Activated naive CD8-positive, alpha-beta T cell treated with anti-CD3 and anti-CD28 coated beads, Interleukin-2, amount 50 U/mL, for 24 hours (primary cell): ENCODE measurements at regions not wholly inside any gene's neighbourhood (a gene's known extent, or its start where the extent isn't known, plus 50 kb on each side); places are given as distances from the start of the nearest gene placed in this dataset.

ENCODE experiments used
- ATAC-seq: fragments of 150-1000 bp; cut with Tn5 transposase; one replicate; pipeline ENCODE4 v1.10.0; 2021
- DNase-seq: peaks from one replicate; pipeline ENCODE4 v3.0.0; 2021
- H3K27ac Mint-ChIP-seq: one replicate; pipeline ENCODE4 v1.8.0; 2021; ENCODE audit warnings: mild to moderate bottlenecking, mixed read lengths
- H3K27me3 Mint-ChIP-seq: one replicate; pipeline ENCODE4 v1.8.0; 2021; ENCODE audit warnings: mixed read lengths
- H3K36me3 Mint-ChIP-seq: one replicate; pipeline ENCODE4 v1.8.0; 2021; ENCODE audit warnings: low read depth, mixed read lengths
- H3K4me1 Mint-ChIP-seq: one replicate; pipeline ENCODE4 v1.8.0; 2021; ENCODE audit warnings: mixed read lengths
- H3K4me3 Mint-ChIP-seq: one replicate; pipeline ENCODE4 v1.8.0; 2021; ENCODE audit warnings: mild to moderate bottlenecking, moderate library complexity, mixed read lengths
- H3K9me3 Mint-ChIP-seq: one replicate; pipeline ENCODE4 v1.8.0; 2021; ENCODE audit warnings: mixed read lengths

DNA sequence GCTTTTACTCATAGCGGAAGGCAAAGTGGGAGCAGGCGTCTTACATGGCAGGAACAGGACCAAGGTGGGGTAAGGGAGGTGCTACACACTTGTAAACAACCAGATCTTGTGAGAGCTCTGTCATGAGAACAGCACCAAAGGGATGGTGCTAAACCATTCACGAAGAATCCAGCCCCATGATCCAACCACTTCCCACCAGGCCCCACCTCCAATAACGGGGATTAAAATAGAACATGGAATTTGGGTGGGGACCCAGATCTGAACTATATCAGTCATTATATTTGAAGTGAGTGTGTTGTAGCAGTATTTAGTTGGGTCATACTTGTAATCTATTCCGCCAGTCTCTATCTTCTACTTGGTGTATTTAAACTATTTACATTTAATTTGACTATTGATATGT lies 190.9 kb downstream of the RPLP1 start:
- Mint-ChIP-seq H3K27me3 (peaks cover 2% of the 10 kb centered on the region), H3K9me3 (peaks cover 29% of the 10 kb centered on the region), H3K4me3 (no peak overlapping the region), H3K36me3 (no peaks in the 10 kb centered on the region), H3K4me1 (no peaks in the 10 kb centered on the region), H3K27ac (no peak overlapping the region)
- DNase-seq = no peak
- ATAC-seq = no peak

DNA sequence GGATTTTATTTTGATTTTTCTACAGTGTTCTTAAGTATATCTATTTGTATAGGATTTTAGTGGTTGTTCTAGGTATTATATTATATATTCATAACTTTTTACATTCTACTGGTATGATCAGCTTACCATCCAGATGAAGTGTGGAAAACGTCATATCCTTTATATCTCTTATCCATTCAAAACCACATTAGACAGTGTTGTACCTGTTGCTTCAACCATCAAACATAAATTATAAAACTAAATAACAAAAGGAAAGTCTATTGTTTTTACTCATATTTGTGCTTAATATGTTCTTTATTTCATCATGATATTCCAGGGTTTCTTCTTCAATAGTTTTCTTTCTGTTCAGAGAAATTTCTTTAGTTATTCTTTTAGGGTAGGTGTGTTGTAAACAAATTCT lies 191.4 kb downstream of the RPLP1 start:
- no peak for DNase-seq
- no peak overlapping the region for H3K4me3 Mint-ChIP-seq
- no peak for ATAC-seq
- H3K27ac Mint-ChIP-seq = no peak overlapping the region
- H3K4me1 Mint-ChIP-seq = no peaks in the 10 kb centered on the region
- no peaks in the 10 kb centered on the region for H3K36me3 Mint-ChIP-seq
- H3K9me3 Mint-ChIP-seq = peaks cover 29% of the 10 kb centered on the region
- H3K27me3 Mint-ChIP-seq = peaks cover 2% of the 10 kb centered on the region

DNA sequence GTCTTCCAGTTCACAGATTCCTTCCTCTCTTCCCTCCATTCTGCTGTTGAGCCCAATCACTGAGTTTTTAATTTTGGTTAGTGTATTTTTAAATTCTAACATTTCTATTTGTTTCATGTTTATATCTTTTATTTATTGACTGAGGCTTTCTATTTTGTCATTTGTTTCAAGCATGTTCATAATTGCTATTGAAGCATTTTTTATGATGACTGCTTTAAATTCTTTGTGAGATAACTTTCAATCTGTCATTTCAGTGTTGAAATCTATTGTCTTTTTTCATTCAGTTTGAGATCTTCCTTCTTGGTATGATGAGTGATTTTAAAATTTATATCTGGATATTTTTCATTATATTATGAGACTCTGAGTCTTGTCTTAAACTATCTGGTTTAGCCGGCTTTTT lies 192.3 kb downstream of the RPLP1 start:
- Mint-ChIP-seq H3K27me3 (peaks cover 7% of the 10 kb centered on the region), H3K4me1 (no peaks in the 10 kb centered on the region), H3K9me3 (peaks cover 24% of the 10 kb centered on the region), H3K36me3 (no peaks in the 10 kb centered on the region), H3K27ac (no peak overlapping the region), H3K4me3 (no peak overlapping the region)
- DNase-seq = no peak
- no peak for ATAC-seq

DNA sequence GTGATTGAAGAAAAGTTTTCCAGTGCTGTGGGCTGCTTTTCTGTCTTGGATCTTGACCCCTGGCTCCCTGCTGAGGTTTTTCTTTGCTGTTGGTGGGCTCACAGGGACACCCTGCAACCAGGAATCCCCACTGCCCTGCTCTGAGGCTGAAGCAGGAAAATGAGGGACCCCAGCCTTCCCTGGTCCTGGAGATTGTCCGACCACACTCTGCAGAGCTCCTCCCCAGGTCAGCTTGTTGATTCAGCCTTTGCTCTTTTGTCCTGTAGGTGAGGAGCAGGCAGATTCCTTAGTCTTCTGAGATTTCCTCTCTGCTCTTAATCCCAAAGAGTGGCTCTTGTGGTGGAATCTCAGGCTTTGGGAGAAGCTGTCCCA lies 194.5 kb downstream of the RPLP1 start:
- H3K9me3 Mint-ChIP-seq = peaks cover 1% of the 10 kb centered on the region
- H3K27me3 Mint-ChIP-seq = peaks cover 20% of the 10 kb centered on the region
- no peak overlapping the region for H3K27ac Mint-ChIP-seq
- ATAC-seq = no peak
- H3K4me3 Mint-ChIP-seq = no peak overlapping the region
- H3K36me3 Mint-ChIP-seq = no peaks in the 10 kb centered on the region
- no peak for DNase-seq
- no peaks in the 10 kb centered on the region for H3K4me1 Mint-ChIP-seq

DNA sequence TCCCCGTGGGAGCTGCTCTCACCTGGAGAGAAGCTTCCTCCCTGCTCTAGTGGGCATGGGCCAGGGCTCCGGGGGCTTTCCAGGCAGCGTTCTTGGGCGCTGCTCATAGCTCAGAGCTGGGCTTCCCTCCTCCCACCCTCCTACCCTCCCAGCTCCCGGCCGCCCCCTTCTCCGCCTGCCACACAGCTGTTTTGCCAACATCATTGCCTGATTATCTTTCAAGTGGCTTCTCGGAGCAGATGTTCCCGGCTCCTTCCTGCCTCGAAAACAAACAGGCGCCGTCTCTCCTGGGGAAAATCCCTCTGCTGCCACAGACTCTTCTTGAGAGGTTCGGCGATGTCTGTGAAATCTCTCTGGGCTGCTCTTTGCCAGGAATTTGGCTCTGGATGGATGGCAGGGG lies 195.6 kb downstream of the RPLP1 start:
- H3K4me1 Mint-ChIP-seq = peaks cover 4% of the 10 kb centered on the region
- DNase-seq (no peak), ATAC-seq (no peak)
- H3K4me3 Mint-ChIP-seq = no peak overlapping the region
- no peak overlapping the region for H3K27ac Mint-ChIP-seq
- H3K27me3 Mint-ChIP-seq = peaks cover 26% of the 10 kb centered on the region
- H3K36me3 Mint-ChIP-seq = no peaks in the 10 kb centered on the region
- no peaks in the 10 kb centered on the region for H3K9me3 Mint-ChIP-seq

DNA sequence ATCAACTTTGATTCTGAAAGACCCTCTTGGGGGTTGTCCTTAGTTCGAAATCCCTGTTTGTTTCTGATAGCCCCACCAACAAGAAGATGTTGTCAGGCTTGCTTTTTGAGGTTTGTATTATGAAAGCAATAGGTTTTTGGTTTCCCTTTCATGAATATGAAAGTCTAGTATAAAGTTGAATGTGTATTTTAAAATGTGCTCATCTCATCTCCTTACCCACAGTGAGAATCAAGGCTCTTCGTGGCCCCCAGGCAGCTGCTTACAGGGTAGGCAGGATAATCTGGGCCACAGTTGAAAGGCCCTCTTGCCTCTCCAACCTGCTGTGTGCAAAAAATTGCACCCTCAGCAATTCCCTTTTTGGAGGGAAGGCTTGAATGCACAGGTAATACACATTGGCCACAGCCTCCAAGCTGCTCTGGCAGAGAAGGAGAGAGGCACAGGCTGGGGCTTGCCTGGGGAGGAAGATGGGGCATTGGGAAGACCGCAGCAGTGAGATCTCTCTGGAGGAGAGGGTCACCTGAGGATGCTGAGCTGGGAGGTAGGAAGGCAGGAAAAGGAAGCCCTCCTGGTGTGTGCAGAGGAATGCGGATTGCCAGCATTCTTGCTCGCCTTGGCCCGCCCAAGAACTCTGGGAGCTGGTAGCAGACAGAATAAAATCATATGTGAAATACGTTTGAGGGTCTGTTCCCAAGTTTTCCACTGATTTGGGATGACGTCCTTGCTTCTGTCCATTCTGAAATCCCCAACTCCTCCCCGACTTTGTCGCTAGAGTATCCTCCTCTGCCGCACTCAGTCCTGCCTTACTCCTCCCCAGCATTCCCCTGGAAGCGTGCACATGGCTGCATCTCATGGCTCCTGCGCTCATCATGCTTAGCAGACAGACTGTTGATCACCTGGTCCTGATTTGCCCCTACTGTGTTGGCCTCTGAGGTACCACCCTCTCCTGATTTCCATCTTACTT lies 196.4 kb downstream of the RPLP1 start:
- H3K36me3 Mint-ChIP-seq = no peaks in the 10 kb centered on the region
- H3K27me3 Mint-ChIP-seq = peaks cover 27% of the 10 kb centered on the region
- H3K9me3 Mint-ChIP-seq = no peaks in the 10 kb centered on the region
- no peak overlapping the region for H3K27ac Mint-ChIP-seq
- no peak for ATAC-seq
- no peak for DNase-seq
- no peak overlapping the region for H3K4me3 Mint-ChIP-seq
- peaks cover 4% of the 10 kb centered on the region for H3K4me1 Mint-ChIP-seq

DNA sequence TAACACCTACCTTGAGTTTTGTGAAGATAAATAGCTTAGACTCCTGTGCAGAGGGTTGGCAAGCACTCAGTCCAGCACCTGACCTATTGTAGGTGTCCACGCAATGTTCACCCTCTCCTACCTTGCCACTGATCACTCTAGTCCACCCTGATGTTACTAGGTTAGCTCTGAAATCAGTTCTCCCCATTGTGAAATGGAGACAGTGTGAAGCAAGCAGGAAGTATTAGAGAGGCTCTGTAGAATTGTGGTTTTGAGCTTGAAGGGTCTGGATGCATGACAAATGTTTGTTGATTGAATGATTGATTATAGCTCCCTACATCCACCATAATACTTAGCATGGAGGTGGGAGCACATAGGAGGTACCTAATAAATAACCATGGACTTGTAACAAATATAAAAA lies 199.7 kb downstream of the RPLP1 start:
- Mint-ChIP-seq H3K9me3 (no peaks in the 10 kb centered on the region), H3K27me3 (peaks cover 28% of the 10 kb centered on the region), H3K36me3 (no peaks in the 10 kb centered on the region), H3K27ac (no peak overlapping the region), H3K4me3 (no peak overlapping the region), H3K4me1 (peaks cover 8% of the 10 kb centered on the region)
- no peak for DNase-seq
- no peak for ATAC-seq

DNA sequence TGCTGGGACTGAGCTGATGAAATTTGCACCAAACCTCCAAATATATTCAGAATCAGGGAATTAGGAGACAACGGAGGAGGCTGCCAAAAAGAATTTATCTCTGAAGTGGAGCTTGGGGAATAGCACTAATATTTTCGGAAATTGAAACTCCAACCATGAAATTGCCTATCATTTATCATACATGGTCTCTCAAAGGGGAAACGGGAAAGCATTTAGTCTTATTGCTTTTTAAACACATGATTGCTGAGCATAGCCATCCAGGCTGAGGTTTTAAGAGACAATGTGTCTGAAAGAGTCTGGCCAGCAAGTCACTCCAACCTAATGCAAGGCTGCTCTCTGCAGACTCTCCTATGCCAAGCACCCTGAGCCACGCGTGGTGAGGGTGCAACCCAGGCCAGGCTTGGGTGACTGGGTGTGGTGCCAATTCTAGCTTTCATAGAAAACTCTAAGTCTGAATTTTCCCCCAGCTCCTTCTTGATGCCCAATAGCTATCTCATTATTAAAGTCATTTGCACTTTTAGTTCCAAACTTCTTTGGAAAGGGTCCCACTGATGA lies 200.2 kb downstream of the RPLP1 start:
- ATAC-seq (no peak), DNase-seq (no peak)
- Mint-ChIP-seq H3K9me3 (no peaks in the 10 kb centered on the region), H3K4me3 (no peak overlapping the region), H3K27me3 (peaks cover 28% of the 10 kb centered on the region), H3K27ac (no peak overlapping the region), H3K4me1 (peaks cover 8% of the 10 kb centered on the region), H3K36me3 (no peaks in the 10 kb centered on the region)

DNA sequence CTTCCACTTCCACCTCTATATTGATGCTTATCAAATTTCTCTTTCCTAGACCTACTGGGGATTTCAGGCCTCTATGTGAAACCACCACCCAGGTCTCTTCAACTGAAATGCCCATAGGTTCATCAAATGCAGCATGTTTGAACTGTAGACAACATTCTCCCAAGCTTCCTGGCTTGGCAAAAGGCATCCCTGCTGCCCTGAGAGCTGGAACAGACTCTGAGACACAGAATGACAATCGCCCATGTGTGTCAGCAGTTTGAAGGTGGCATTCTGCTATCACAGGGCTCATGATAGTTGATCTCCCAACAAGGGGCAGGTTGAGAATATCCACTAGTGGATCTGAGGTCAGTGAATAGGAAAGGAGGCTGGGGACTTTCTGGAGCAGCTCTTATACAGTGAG lies 200.7 kb downstream of the RPLP1 start:
- Mint-ChIP-seq H3K27ac (no peak overlapping the region), H3K4me1 (peaks cover 8% of the 10 kb centered on the region), H3K36me3 (no peaks in the 10 kb centered on the region), H3K4me3 (no peak overlapping the region), H3K27me3 (peaks cover 30% of the 10 kb centered on the region), H3K9me3 (no peaks in the 10 kb centered on the region)
- ATAC-seq (no peak), DNase-seq (no peak)

DNA sequence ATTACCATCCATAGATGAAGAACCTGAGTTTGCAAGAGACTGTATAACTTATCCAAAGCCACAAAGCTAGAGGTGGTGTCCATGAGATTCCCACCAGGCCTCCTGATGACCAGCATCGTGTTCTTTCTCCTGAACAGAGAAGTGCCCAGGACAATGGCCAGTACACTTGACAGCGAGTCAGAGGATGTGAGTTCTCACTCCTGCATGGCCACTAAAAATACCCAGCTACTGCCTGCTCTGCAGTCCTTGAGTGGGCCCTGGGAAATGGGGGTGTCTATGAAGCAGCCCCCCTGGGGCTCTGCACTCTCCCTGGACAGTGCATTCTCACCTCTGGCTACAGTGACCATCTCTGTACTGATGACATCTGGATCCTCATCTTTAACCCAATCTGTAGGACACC lies 201.2 kb downstream of the RPLP1 start:
- ATAC-seq (no peak), DNase-seq (no peak)
- H3K9me3 Mint-ChIP-seq = no peaks in the 10 kb centered on the region
- peaks cover 8% of the 10 kb centered on the region for H3K4me1 Mint-ChIP-seq
- no peak overlapping the region for H3K4me3 Mint-ChIP-seq
- H3K27ac Mint-ChIP-seq = no peak overlapping the region
- no peaks in the 10 kb centered on the region for H3K36me3 Mint-ChIP-seq
- peaks cover 33% of the 10 kb centered on the region for H3K27me3 Mint-ChIP-seq

DNA sequence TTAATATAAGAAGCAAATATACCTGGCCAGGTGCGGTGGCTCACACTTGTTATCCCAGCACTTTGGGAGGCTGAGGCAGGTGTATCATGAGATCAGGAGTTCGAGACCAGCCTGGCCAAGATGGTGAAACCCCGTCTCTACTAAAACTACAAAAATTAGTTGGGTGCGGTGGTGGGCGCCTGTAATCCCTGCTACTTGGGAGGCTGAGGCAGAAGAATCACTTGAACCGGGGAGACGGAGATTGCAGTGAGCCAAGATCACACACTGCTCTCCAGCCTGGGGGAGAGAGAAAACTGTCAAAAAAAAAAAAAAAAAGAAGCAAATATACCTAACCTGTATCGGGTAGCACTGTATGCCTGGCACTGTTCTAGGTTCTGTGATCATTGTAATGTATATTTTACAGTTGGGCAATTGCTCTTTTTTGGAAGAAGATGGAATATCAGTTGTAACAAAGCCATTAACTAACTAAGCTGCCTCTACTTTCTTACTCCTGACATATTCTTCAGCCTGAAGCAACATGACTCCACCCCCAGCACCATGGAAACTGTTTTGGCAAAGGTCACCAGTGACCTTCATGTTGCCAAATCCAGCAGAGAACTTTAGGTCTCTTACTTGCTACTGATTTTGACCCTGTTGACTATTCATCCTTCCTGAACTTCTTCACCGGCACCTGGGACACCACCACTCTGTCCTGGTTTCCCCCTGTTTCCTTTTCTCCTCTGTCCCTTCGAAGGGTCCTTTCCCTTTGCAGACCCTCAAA lies 203.8 kb downstream of the RPLP1 start:
- no peak for DNase-seq
- Mint-ChIP-seq H3K27me3 (peaks cover 18% of the 10 kb centered on the region), H3K9me3 (no peaks in the 10 kb centered on the region), H3K4me1 (peaks cover 8% of the 10 kb centered on the region), H3K4me3 (no peak overlapping the region), H3K27ac (no peak overlapping the region), H3K36me3 (no peaks in the 10 kb centered on the region)
- ATAC-seq = no peak

DNA sequence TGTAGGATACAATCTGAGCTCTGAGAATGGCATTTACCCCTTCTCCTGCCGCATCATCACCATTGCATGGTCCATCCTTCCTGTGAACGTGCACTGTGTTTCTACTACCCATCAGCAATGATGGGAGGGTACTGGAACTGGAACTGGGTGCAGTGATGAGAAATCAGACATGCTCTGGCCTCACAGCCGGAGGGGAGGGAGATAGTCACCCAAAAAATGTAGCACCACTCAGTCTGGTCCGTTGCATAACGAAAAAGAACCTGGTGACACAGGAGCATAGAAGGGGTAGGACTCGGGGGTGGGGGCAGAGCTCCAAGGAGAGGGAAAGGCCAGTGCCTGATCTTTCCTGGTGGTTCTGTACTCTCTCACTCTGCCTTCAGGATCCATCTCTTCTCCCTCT lies 205.0 kb downstream of the RPLP1 start:
- no peak overlapping the region for H3K4me3 Mint-ChIP-seq
- ATAC-seq (no peak), DNase-seq (no peak)
- H3K27me3 Mint-ChIP-seq = peaks cover 10% of the 10 kb centered on the region
- H3K36me3 Mint-ChIP-seq = no peaks in the 10 kb centered on the region
- H3K4me1 Mint-ChIP-seq = peaks cover 6% of the 10 kb centered on the region
- no peaks in the 10 kb centered on the region for H3K9me3 Mint-ChIP-seq
- H3K27ac Mint-ChIP-seq = no peak overlapping the region

DNA sequence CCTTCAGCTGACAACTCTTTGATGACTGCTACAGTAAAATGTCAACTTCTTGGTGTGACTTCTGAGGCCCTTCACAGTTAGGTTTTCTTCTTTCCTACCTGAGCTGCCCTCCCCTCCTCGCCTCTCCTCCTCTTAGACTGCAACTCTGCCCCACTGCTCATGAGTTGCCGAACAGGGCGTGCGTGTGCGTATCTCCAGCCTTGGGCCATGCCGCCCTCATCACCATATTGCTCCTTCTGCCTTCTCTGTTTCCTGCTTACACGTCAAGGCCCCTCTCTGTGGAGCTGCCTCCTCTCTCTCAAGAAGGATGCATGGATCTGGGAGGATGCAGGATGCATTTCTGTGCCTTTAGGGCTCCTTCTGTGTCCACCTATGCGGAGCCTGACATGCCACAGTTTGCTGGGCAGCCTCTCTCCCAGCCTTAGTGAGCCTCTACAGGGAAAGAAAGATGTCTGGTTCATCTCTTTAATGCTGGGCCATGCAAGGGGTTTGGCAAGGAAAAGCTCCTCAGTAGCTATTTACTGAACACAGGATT lies 205.9 kb downstream of the RPLP1 start:
- ATAC-seq (no peak), DNase-seq (no peak)
- Mint-ChIP-seq H3K4me3 (no peak overlapping the region), H3K9me3 (no peaks in the 10 kb centered on the region), H3K27me3 (peaks cover 11% of the 10 kb centered on the region), H3K27ac (no peak overlapping the region), H3K36me3 (no peaks in the 10 kb centered on the region), H3K4me1 (peaks cover 4% of the 10 kb centered on the region)

DNA sequence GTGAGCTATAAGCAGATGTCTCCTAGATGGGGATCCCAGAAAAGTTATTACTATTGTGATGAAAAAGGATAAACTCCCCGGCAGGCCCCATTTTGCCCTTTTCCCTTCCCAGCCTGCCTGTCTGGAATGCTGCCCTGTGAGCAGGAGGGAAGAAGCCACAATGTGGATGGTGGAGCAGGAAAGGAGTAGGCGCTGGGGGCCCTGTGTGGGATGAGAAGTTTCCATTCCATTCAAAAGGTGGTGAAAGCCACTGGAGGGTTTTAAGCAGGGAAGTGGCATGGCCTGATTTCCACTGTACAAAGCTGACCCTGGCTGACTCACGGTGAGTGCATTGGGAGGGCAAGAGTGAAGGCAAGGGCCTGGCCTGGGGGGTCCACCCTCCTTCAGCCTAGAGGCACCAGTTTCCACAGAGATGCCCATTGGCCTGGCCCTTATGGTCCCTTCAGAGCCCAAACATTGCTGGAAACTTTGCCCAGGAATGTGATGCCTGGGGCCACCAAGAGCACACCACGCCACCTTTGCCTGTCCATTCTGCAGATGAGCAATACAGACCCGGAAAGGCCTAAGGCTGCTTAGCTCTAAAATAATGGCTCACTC lies 206.9 kb downstream of the RPLP1 start:
- no peak for ATAC-seq
- H3K9me3 Mint-ChIP-seq = no peaks in the 10 kb centered on the region
- peaks cover 4% of the 10 kb centered on the region for H3K4me1 Mint-ChIP-seq
- no peak overlapping the region for H3K27ac Mint-ChIP-seq
- no peak overlapping the region for H3K4me3 Mint-ChIP-seq
- no peaks in the 10 kb centered on the region for H3K36me3 Mint-ChIP-seq
- no peak for DNase-seq
- peaks cover 9% of the 10 kb centered on the region for H3K27me3 Mint-ChIP-seq
